HG02588 (cell line): ENCODE measurements at regions not wholly inside any gene's neighbourhood (a gene's known extent, or its start where the extent isn't known, plus 50 kb on each side); places are given as distances from the start of the nearest gene placed in this dataset.
"Not testable (repeated sequence)": the region's sequence is repeated elsewhere in the genome, so short reads cannot be mapped to it uniquely, and the experiment has no call there.

ENCODE experiments used
- ATAC-seq: cut with Tn5 transposase; IDR thresholded peaks from one replicate; pipeline ENCODE4 v1.9.1; 2021; ENCODE audit warnings: mild to moderate bottlenecking, moderate library complexity; ENCODE audit not compliant: unreplicated experiment

DNA sequence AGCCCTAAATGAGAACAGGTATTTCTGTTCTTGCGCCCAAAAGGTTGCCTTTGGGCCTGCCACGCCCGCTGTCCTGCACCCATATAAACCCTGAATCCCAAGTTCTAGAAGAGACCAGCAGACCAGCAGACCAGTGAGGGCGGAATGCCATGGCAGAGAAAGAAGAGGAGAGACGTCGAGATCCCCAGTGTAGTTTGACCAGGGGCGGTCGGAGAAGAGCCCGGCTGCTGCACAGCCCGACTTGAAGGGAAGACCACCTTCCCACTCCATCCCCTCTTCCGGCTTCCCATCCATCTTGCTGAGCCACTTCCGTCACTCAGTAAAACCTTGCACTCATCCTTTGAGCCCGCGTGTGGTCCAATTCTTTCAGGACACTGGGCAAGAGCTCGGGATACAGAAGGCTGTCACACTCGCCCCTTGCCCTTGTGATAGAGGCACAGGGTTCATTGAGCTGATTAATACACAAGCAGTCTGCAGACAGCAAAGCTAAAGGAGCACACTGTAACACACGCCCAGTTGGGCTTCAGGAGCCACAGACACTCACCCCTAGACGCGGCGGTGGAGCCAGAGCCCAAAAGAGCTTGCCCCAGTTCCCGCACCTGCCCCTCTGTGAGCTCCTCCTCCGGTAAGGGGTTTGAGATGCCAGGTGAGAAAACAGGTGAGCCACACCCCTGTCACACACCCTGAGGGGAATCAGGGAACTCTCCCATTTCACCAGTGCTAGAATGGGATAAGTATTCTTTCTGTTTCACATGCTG is 230.8 kb downstream of the PCDH10 start:
- ATAC-seq: no peak

DNA sequence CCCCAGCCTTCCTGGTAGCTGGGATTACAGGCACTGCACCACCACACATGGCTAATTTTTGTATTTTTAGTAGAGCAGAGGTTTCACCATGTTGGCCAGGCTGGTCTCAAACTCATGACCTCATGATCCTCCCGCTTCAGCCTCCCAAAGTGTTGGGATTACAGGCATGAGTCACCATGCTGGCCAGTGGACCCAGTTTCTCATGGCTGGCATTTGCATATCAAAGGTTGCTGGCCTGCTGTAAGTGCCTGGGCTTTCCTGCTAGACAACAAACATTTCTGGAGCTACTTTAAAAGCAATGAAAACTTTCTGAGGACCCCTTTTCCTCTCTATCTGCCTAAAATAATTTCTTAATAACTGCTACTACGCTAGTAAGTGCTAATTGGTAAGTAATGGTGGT is 228.2 kb downstream of the PCDH10 start:
- no peak for ATAC-seq

DNA sequence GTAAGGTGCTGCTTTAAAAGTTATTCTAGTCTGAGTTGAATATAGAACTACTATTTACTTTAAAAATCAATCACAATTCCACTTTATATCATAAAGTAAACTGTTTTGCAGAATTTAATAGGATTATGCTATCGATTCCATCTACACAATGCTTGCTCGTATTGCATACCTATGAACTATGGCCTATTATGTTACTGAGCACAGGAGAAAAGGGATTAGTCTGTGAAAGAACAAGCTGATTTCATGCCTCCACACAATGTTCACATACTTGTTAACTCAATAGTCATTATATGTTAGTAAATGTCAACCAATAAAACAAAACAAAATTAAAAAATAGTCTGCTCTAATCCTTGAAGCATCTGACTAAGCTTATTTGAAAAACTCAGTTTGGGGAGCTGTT is 223.6 kb downstream of the PCDH10 start:
- ATAC-seq: no peak

DNA sequence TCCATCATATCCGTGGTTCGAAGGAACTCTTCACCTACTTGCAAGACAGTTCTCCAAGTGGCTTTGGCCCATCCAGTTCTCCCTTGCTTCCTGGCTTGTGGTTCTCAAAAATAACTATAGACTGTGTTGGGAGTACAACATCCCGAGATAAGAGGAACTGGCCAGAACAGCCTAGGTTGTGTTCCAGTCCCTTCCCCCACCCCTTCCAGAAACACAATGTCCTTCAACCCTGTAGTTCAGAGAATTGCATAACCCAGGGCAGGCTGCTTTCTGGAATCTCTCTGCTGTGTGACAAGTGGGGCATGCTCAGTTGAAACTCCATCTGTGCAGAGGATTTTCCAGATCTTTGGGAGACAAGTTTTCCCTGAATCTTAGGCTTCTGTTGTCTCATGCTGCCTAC is 206.5 kb downstream of the PCDH10 start:
- ATAC-seq: no peak

DNA sequence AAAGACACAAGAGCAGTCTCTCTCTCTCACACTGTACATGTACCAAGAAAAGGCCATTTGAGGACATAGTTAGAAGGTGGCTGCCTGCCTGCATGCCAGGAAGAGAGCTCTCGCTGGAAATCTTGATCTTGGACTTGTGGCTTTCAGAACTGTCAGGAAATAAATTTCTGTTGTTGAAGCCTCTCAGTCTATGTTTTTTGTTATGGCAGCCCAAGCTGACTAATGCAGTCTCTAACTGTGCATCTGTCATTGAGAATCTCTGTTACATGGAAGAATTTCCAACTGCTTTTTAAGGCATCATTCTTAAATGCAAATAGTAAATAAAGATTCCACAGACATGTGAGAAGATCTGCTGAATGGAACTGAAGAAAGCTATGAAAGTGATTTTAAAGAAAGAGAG is 198.3 kb downstream of the PCDH10 start:
- no peak for ATAC-seq

DNA sequence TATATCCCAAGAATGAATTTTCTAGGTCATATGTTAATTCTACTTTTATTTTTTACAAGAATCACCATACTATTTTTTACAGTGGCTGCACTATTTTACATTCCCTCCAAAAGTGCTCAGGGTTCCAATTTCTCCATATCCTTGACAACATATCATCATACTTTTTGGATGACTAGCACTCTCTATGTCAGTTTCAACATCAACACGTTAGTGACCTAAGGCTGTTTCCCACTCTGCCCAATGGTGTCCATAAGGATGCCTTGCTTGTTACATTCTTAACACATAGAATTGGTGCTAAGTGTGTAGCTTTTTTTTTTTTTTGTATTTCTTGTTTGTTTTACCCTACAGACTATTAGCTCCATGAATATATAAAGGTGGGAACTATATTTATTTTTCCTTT is 175.4 kb downstream of the PCDH10 start:
- no peak for ATAC-seq

DNA sequence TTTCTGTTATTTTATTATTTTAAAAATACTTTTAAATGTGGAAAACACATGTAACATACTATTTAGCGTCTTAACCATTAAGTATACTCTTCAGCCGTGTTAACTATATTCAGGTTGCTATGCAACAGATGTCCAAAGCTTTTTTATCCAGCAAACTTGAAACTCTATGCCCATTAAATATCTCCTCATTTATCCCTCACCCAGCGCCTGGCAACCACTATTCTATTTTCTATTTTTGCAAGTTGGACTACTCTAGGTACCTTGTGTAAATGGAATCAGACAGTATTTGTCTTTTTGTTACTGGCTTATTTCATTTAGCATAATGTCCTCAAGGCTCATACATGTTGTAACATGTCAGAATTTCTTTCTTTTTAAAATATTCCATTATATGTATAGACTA is 174.6 kb downstream of the PCDH10 start:
- ATAC-seq: no peak

DNA sequence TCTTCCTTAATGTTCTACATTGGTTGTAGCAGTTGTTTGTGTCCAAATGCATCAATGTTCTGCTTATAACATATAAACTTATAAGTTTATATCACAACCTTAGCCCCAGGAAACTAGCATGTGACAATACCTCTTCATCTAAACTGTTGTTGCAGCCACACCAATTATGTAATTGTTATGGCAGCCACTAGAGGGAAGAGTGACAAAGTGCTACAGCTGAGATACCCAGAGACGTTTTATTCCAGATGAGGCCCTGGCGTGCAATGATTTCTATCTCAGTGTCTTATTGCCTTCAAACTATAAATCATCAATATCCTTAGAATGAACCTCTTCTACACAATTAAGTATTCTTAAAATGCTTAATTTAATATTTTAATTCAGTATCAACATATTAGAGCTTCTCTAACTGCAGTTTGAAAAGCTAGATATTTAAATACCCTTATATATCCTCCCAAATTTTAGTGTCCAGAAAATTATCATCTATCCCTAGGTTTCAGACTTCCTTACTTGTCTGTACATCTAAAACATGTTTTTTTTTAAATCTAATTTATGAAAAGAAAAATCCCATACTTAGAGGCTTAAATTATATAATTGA is 171.6 kb downstream of the PCDH10 start:
- ATAC-seq: no peak

DNA sequence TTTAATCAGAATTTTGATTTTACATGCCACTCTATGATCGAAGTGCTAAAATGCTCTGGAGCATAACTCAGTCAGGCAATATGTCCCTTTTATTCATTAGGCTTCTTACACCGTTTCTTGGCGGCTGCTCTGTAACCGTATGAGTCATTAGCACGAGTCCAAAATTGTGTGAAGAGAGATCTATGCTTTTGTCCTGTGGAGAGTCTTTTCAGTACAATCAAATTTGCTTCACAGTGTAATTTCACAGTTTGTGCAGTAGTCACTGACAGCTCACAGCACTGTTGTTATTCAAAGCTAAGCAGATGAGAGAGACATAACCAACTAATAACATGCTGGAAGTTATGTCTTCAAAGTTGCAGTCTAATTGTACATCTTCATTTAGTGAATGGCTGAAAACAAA is 167.8 kb downstream of the PCDH10 start:
- no peak for ATAC-seq

DNA sequence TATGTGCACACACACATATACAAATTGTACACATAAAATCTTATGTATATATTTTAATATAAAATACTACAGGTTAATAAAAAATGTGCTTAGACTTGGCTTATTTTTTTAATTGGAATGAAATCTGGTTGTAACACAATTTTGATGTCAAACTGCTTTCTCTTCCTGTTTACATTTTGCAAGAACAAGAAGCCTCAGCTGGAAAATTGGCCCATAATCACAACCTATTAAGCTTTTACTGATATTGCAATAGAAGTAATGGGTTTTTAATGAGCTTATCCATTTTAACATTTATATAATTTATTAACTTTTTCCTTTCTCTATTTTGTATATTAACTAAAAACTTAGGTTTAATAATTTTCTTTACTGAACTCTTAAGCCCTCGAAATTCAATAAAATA is 165.9 kb downstream of the PCDH10 start:
- ATAC-seq: no peak

DNA sequence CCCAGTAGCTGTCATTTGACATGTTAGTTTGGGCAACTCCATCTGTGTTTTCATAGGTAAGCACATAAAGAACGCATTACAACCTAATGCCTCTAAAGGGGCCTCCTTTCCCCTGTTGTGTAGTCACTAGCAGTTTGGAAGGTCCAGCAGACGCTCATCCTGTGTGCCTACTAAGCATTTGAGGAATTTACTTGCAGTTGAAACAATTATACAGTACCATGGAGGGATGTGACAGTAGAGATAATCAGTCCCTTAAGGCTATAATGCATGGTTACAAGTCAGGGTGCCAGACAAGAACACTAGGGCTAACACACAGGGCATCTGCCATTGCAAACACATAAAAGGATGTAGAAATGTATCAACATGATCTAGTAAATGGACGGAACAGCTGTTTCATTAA is 138.3 kb downstream of the PCDH10 start:
- ATAC-seq: no peak

DNA sequence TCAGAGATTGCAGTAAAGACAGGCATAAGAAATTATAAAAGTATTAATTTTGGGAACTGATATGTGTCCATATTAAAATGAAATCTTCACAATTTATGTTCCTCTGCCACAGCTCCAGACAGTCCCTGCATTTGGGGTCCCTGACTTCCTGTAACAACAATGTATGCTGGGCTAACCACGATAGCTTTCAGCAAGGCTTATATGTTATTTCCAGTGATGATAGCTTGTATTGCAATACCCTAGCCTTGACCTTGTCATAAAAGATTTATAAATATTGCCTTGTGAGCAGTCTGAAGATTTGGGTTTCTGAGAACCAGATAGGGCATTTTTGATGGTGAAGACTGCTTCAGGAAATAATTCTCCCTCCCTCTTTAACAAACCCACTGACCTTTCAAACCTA is 129.5 kb downstream of the PCDH10 start:
- ATAC-seq: no peak

DNA sequence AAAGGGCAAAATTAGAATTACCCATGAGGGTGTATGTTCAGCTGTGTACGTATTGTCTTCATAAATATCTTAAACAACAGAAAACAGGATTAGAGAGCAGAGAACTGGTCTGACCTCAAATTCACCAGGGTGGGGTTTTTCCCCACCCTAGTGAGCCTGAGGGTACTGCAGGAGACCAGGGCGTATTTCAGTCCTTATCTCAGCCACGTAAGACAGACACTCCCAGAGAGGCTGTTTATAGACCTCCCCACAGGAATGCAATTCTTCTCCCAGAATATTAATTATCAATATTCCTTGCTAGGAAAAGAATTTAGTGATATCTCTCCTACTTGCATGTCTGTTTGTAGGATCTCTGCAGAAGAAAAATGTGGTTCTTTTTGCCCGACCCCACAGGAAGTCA is 128.8 kb downstream of the PCDH10 start:
- ATAC-seq: not testable (repeated sequence)

DNA sequence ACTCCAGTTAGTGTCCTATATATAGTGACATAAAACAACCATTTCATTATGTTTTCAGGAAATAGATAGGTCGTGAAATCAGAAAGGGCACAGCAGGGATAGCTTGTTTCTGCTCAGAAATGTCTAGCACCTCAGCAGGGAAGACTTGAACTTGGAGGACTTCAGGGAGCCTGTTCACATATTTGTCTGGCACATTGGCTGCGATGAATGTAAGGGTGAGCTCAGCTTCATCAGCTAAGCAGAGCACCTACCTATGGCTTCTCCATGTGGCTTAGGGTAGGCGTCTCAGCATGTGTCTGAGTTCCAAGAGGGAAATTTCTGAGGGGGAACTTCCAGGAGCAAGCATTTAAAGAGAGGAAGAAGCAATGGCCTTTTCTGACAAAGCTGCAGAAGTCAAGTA is 126.2 kb downstream of the PCDH10 start:
- no peak for ATAC-seq

DNA sequence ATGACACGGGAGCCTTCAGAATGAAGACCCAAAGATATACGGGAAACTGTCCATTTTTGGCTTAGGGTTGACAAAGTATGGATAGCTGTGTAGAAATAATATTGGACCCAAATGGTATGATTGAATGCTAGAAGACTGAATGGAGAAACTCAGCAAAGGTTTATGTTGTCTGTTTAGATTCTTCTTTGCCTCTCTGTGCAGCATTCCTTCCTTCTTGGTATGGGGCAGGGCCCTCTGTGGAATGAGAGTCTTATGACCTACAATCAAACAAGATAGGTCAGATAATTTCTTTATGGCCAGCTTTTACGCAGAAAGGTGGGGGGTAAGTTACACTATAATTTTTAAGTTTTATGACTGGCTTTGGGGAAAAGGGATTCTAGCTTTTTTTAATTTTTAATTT is 124.3 kb downstream of the PCDH10 start:
- ATAC-seq: no peak

DNA sequence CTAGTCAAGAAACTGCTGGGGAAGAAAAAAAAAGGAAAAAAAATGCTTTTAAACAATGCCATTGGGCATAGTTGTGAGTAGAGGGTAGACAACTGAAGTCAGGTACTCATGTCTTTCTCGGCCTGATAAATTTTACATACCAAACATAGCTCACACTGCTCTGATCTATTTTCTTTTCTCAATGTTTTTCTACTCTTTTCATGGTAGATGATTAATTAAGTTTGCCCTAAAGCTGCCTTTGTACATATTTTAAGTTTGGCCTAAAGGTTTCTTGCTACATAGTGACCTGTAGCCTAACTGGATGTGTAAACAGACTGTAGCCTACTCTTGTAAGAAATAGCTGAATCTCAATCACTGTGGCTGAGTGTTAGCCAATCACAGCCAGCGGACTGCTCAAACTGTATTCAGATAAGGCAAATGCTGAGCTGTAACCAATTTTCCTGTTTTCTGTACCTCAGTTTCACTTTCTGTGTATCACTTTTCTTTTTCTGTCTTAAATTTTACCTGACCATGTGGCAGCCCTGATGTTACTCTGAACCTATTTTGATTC is 121.0 kb downstream of the PCDH10 start:
- ATAC-seq: no peak

DNA sequence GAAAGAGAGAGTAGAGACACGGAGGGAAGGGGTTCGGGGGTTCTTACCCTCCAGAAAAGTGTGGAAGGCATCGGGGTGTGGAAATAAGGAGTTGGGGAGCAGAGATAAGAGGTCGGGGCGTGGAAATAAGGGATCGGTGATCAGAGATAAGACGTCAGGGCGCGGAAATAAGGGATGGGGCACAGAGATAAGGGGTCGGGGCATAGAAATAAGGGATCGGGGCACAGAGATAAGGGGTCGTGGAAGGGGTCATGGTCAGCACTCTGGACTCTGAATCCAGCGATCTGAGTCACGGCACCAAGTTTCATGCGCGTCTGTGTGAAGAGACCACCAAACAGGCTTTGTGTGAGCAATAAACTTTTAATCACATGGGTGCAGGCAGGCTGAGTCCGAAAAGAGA is 119.1 kb downstream of the PCDH10 start:
- ATAC-seq: no peak

DNA sequence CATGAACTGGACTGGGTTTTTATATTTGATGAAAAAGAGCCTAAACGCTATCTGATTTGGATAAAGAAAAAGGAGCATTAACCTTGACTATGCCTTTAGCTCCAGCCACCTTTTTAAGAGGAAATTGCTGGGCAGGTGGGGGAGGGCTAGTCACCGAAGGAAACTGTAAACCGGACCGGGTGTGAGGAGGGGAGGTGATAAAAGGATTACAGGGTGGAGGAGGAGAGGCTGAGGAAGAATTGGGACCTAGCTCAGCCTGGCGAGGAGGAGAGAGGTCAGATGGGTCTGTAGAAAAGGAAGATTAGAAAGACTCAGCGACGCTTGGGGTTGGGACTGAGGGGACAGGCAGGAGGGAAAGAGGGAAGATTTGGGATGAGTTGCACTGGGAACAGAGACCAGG is 118.4 kb downstream of the PCDH10 start:
- not testable (repeated sequence) for ATAC-seq

DNA sequence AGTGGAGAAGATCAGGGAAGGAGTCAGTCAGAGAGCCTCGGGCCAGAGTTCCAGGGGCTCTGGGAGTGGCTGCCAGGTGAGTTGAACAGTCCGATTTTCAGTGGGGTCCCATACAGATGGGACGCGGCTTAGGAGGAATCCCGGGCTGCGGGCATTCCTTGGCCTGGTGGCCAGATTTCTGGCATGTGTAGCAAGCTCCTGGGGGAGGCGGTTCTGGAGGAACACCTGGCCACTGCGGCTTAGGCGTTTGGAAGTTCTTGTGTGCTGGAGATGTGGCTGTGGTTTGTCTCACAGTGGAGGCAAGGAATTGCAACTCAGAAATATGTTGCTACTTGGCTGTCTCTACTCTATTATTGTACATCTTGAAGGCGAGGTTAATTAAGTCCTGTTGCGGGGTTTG is 117.9 kb downstream of the PCDH10 start:
- not testable (repeated sequence) for ATAC-seq

DNA sequence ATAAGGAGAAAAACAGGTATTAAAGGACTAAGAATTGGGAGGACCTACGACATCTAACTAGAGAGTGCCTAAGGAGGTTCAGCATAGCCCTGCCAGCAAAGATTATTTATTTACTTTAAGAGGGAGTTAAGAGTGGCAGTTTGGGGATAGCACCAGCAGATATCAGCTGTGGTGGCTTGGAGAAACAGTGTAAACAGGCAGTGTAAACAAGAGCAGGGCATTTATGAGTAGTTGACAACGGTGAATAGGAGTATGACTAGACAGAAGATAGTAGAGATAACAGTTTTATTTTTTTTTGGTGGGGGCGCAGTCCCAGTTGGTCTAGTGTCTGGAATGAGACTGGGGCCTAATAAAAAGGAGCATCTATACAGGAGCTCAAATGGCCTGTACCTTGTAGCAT is 115.2 kb downstream of the PCDH10 start:
- not testable (repeated sequence) for ATAC-seq

DNA sequence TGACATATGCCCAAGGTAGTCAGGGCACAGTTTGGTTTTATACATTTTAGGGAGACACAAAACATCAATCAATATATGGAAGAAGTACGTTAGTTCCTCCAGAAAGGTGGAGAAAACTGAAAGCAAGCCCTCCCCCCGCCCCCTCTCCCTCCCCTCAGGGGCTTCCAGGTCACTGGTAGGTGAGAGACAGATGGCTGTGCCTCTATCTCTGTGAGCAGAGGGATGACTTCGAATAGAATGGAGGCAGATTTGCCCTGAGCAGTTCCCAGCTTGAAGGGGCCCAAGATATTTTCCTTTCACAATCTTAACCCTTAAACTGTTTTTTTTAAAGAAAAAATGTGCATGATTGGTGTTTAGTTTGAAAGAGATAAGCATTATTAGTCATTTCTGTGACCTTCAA is 114.0 kb downstream of the PCDH10 start:
- ATAC-seq: no peak

DNA sequence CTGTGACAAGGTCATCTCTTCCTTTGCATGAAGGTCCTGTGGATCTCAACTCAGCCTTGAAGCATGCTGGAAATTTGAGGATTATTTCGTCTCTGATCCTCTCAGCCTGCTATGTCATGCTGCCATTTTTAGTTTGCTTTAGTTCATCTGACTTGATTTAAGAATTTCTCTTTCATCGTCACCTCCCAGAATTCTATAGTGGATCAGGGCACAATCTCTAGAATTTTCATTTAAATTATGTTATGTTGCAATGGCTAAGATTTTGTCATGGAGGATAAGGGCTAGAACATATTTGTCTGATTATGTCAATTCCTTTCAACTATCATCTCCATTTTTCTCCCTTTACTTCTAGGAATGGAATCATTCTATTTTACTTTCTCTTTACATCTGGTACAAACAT is 98.8 kb downstream of the PCDH10 start:
- no peak for ATAC-seq

DNA sequence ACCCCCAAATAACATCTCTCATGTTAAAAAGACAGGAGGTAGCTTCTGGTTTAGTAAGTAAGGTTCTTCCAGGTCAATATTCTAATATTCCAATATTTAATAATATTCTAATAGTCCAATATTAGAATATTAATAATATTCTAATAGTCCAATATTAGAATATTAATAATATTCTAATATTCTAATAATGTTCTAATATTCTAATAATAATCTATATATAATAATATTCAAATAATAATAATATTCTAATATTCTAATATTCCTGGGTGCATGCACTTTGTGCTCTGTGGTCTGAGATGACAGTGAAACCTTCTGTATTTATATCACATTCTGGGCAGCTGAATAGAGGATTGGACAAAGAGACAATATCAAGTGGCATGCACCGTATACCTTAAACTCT is 96.1 kb downstream of the PCDH10 start:
- no peak for ATAC-seq
